Thymus (tissue), 11 donors: ENCODE measurements at regions not wholly inside any gene's neighbourhood (a gene's known extent, or its start where the extent isn't known, plus 50 kb on each side); places are given as distances from the start of the nearest gene placed in this dataset.

Source experiments
- DNase-seq, 9 donors: peaks; one replicate each; pipeline ENCODE4 v3.0.0-alpha.2; 2013; ENCODE audit warnings: low spot score in 9 of 9, low read depth in 6 of 9, missing footprints in 1 of 9
- H3K27ac ChIP-seq, 2 donors: one replicate each; pipeline ENCODE4 v1.5.1; 2013; ENCODE audit warnings: control low read depth in 1 of 2, low read depth in 1 of 2, low read length in 1 of 2, mild to moderate bottlenecking in 1 of 2, moderate library complexity in 1 of 2
- H3K27me3 ChIP-seq, 2 donors: one replicate each; pipeline ENCODE4 v1.5.1; 2013; ENCODE audit warnings: low read length in 1 of 2; ENCODE audit not compliant: control insufficient read depth in 2 of 2, insufficient read depth in 1 of 2
- H3K36me3 ChIP-seq, 2 donors: one replicate each; pipeline ENCODE4 v1.5.1; 2013; ENCODE audit warnings: low read length in 1 of 2, mild to moderate bottlenecking in 1 of 2, moderate library complexity in 1 of 2; ENCODE audit not compliant: control insufficient read depth in 2 of 2, insufficient read depth in 2 of 2
- H3K4me1 ChIP-seq, 2 donors: one replicate each; pipeline ENCODE4 v1.5.1; 2013; ENCODE audit warnings: low read length in 2 of 2; ENCODE audit not compliant: control insufficient read depth in 2 of 2, insufficient read depth in 2 of 2
- H3K4me3 ChIP-seq, 2 donors: one replicate each; pipeline ENCODE4 v1.5.1; 2013; ENCODE audit warnings: low read length in 2 of 2, control low read depth in 1 of 2, mild to moderate bottlenecking in 1 of 2
- H3K9me3 ChIP-seq, 2 donors: one replicate each; pipeline ENCODE4 v1.5.1; 2013; ENCODE audit warnings: low read length in 1 of 2, mild to moderate bottlenecking in 1 of 2; ENCODE audit not compliant: control insufficient read depth in 2 of 2, insufficient read depth in 1 of 2
- WGBS: extraction: QIAGEN DNeasy Blood & Tissue Kit; methylation state at CpG from one replicate; pipeline ENCODE4 v1.1.7; 2013; 5-methylcytosine and 5-hydroxymethylcytosine counted together
- donor health status: healthy.

GRCh38 chr13:24065176-24065575 is 95.3 kb upstream of the SPATA13 start:
- no peak for DNase-seq
- H3K4me3 ChIP-seq, result no peak overlapping the region
- no peaks in the 10 kb centered on the region for H3K36me3 ChIP-seq
- peak overlapping the region in 1 of 2 donors; percentile 26 for H3K27ac ChIP-seq
- H3K27me3 ChIP-seq, result no peaks in the 10 kb centered on the region
- no peaks in the 10 kb centered on the region for H3K9me3 ChIP-seq
- WGBS, result 64% methylated on average over 3 of the region's 3 CpGs
- peaks cover 29% of the 10 kb centered on the region in 2 donors for H3K4me1 ChIP-seq

- no peak overlapping the region for H3K27ac ChIP-seq
- H3K27me3 ChIP-seq, result no peaks in the 10 kb centered on the region
- no peaks in the 10 kb centered on the region for H3K36me3 ChIP-seq
- 96% methylated on average over 5 of the region's 5 CpGs for WGBS
- DNase-seq, result no peak
- H3K9me3 ChIP-seq, result no peaks in the 10 kb centered on the region
- H3K4me3 ChIP-seq, result no peak overlapping the region
- H3K4me1 ChIP-seq, result peaks cover 29% of the 10 kb centered on the region in 2 donors
Observed at GRCh38 chr13:24066405-24067295, 93.9 kb upstream of the SPATA13 start.

GRCh38 chr13:24068472-24068871 is 92.0 kb upstream of the SPATA13 start:
- 99% methylated on average over 2 of the region's 2 CpGs for WGBS
- no peaks in the 10 kb centered on the region for H3K36me3 ChIP-seq
- H3K27ac ChIP-seq, result no peak overlapping the region
- H3K4me1 ChIP-seq, result peaks cover 21 to 22% of the 10 kb centered on the region in 2 donors
- no peak for DNase-seq
- H3K27me3 ChIP-seq, result no peaks in the 10 kb centered on the region
- H3K9me3 ChIP-seq, result no peaks in the 10 kb centered on the region
- H3K4me3 ChIP-seq, result no peak overlapping the region

GRCh38 chr13:24071016-24071415 is 89.5 kb upstream of the SPATA13 start:
- H3K4me1 ChIP-seq, result peaks cover 10 to 17% of the 10 kb centered on the region in 2 donors
- no peak overlapping the region for H3K4me3 ChIP-seq
- WGBS, result 100% methylated on average over 1 of the region's 1 CpG
- no peaks in the 10 kb centered on the region for H3K27me3 ChIP-seq
- DNase-seq, result no peak
- H3K27ac ChIP-seq, result no peak overlapping the region
- no peaks in the 10 kb centered on the region for H3K9me3 ChIP-seq
- H3K36me3 ChIP-seq, result no peaks in the 10 kb centered on the region

GRCh38 chr13:24071423-24072075 is 89.0 kb upstream of the SPATA13 start:
- 96% methylated on average over 6 of the region's 6 CpGs for WGBS
- Histone ChIP-seq H3K4me1 (peaks cover 6 to 18% of the 10 kb centered on the region in 2 donors), H3K9me3 (no peaks in the 10 kb centered on the region), H3K27me3 (no peaks in the 10 kb centered on the region), H3K4me3 (no peak overlapping the region), H3K36me3 (no peaks in the 10 kb centered on the region), H3K27ac (no peak overlapping the region)
- DNase-seq, result no peak

- WGBS, result 96% methylated on average over 2 of the region's 2 CpGs
- no peak for DNase-seq
- H3K36me3 ChIP-seq, result no peaks in the 10 kb centered on the region
- no peak overlapping the region for H3K27ac ChIP-seq
- H3K4me3 ChIP-seq, result no peak overlapping the region
- no peaks in the 10 kb centered on the region for H3K9me3 ChIP-seq
- no peaks in the 10 kb centered on the region for H3K27me3 ChIP-seq
- peaks cover 2 to 30% of the 10 kb centered on the region in 2 donors for H3K4me1 ChIP-seq
Observed at GRCh38 chr13:24073657-24074056, 86.9 kb upstream of the SPATA13 start.

GRCh38 chr13:24074678-24075077 is 85.8 kb upstream of the SPATA13 start:
- peak in 2 of 9 donors; percentile 31 to 59 for DNase-seq
- peaks cover 2 to 30% of the 10 kb centered on the region in 2 donors for H3K4me1 ChIP-seq
- H3K36me3 ChIP-seq, result no peaks in the 10 kb centered on the region
- 47% methylated on average over 2 of the region's 2 CpGs for WGBS
- H3K4me3 ChIP-seq, result no peak overlapping the region
- H3K27me3 ChIP-seq, result no peaks in the 10 kb centered on the region
- H3K27ac ChIP-seq, result peak overlapping the region in 1 of 2 donors; percentile 34
- no peaks in the 10 kb centered on the region for H3K9me3 ChIP-seq

- H3K4me3 ChIP-seq, result no peak overlapping the region
- no peaks in the 10 kb centered on the region for H3K27me3 ChIP-seq
- DNase-seq, result no peak
- 88% methylated on average over 7 of the region's 7 CpGs for WGBS
- no peaks in the 10 kb centered on the region for H3K9me3 ChIP-seq
- H3K27ac ChIP-seq, result peak overlapping the region in 1 of 2 donors; percentile 8
- peaks cover 2 to 30% of the 10 kb centered on the region in 2 donors for H3K4me1 ChIP-seq
- H3K36me3 ChIP-seq, result no peaks in the 10 kb centered on the region
Observed at GRCh38 chr13:24075137-24075975, 85.2 kb upstream of the SPATA13 start.
